COLO668 (cell line): ENCODE measurements at regions not wholly inside any gene's neighbourhood (a gene's known extent, or its start where the extent isn't known, plus 50 kb on each side); places are given as distances from the start of the nearest gene placed in this dataset.

ENCODE experiments used
- DNase-seq: peaks from one replicate; lab custom pipeline; 2025; ENCODE audit not compliant: unreplicated experiment; lab: John Stamatoyannopoulos, UW

DNA sequence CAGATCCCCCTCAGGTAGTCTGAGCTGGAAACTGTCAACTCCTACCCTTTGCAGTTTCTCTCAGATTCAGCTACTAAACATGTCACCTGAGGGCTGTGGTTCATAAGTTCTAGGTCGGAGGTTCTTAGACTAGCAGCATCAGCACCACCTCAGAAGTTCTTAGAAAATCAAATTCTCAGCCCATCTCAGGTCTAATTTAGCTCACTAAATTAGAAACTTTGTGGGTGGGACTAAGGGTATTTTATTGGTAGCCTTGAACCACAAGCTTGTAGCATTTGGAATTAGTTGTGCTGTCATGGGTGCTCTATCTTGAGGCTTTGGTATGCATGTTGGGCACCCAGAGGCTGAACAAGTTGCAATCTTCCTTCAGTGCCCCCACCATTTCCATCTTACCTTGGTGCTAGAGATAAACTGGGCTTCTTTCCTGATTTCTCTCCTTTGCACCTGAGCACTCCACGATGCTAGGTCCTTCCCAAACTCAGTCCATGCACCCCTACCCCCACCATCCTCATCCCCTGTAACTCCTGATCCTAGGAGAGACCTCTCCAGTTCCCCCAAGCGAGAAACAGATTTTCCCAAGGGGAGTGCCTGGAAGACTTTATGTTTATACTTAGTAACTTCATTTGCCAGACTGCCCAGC, 54.2 kb downstream of the S1PR1 start:
- no peak for DNase-seq

DNA sequence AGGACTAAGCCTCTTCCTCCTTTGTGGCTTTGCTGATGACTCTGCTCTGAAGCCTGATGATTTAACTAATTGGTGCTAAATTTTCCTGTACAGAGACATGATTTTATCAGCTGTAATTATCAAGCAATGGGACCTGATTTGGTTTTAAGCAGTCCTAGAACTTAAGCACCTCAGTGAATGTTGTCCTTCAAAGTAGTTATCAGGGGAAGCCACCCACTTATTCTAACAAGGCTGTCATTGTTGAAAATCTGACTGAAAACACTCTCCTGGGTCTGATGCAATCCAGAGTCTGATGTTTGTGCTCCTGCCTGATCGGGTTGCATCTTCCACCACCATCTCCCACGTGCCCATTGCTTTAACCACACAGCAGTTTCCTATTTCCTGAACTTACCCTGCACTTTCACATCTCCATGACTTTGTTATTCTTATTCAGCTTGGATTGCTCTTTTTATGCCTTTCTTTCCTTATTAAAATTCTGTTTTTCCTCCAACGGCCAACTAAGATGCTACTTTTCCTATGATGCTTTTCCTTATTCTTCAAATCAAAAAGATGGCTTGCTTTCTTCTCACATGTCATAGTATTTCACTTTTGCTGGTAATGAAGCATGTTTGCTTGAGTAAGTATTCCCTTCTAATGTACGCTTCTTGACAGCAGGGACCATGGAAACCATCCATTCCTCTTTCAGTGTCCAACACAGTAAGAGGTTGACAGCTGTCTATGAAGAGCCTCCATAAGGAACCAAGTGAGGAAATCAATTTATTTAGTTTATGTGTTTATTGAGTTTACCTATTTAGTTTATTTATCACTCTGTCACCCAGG, 55.0 kb downstream of the S1PR1 start:
- no peak for DNase-seq

DNA sequence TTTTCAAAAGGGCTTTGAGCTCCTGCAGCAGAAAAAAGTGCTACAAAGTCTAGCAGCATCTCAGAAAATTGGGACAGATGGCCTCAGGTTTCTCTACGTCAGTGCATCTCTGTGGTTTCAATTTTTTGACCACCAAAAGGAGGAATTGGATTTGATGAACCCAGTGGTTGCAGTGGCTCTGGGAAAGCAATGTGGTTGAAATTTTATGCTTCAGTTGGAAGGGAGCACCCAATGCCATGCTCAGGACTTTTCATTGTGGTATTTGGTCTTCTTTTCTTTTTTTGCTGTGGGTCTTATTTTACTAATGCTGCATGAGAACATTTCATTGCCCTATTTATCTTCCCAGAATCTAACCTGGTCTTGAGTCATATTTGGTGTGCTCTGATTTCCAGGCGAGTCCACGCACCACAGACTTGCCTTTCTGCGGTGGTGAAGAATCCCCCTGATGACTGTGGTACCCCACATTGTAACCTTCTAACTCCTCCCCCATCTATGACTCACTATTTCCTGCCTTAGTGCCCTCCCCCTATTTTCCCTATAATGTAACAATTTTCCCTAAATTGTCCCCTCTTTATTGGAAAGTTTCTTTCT, 56.7 kb downstream of the S1PR1 start:
- DNase-seq: no peak

DNA sequence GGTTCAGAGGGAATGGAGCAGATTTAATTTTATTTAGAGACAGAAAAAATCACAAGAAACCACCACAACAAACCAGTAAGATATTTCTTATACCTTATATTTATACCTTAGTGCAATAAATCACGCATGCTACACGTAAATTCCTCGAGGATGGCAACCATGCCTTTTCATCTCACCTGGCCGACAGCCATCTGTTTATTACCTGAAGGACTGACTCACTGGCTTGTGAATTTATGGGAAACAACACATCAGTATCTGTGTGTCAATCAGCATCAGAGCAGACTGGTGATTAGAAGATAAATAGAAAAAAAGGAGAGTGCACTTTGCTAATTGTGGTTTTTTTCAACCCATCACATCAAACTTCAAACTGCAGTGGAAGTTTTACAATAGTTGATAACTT, 58.4 kb downstream of the S1PR1 start:
- DNase-seq: no peak

DNA sequence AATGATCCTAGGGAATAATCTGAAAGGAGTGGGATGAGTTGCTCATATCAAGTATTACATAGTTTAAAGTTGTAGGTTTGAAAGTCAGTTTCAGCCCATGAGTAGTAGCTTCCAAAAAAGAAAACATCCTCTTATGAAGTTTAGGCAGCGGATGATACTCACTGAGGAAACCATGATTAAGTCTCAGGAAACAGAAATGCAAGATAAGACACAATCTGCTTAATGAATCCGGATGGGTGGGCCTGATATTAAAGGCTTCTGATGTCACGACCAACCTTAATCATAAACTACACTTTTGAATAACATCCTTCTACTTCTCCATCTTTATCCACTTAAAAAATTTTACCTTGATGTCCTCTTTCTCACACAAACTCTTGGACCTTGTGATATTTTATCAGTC, 61.8 kb downstream of the S1PR1 start:
- DNase-seq: no peak

DNA sequence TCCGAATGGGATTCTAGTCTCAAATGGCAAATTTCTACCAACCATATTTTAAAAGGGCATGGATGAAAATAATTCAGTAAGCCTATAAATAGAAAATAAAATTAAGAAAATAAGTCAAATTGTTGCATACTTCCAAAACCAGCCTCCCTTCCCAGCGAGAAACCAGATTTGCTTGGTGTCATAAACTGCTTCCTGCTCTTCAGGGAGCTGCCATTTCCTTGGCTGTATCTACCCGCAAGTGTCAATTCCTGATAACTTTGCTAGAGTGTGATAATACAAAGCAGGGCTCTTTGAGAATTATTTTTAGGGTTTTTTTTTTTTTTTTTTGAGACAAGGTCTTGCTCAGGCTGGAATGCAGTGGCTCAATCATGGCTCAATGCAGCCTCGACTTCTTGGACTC, 62.3 kb downstream of the S1PR1 start:
- no peak for DNase-seq

DNA sequence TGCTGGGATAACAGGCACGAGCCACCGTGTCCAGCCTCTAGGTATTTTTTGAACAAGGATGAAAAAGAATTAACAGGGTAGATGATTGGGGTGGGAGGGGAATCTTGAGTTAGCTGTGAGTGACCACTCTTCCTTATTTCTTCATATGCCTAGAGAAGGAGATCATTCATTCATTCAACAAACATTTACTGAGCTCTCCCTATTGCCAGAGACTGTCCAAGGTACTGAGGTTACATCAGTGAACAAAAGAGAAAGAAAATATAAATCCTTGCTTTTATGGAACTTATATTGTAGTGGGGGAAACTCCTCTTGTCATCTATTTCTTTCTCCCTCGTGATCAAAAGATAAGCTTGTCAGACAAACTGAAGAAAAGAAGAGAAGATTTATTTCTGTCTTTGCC, 62.9 kb downstream of the S1PR1 start:
- DNase-seq: no peak

DNA sequence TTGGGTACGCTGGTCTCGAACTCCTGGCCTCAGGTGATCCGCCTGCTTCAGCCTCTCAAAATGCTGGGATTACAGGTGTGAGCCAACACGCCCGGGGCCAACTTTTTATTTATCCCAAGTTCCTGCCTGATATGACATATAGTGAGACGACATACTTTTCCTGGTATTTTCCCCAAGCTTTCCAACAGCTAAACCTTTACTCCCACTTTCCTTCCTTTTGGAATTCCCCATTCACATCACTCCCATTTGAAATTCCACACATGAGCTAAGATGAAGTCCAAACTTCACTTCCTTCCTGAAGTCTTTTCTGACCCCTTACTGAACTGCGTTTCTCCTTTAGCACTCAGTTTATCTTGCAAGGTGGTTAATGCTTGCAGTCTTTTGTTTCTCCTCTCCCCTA, 64.1 kb downstream of the S1PR1 start:
- DNase-seq: no peak

DNA sequence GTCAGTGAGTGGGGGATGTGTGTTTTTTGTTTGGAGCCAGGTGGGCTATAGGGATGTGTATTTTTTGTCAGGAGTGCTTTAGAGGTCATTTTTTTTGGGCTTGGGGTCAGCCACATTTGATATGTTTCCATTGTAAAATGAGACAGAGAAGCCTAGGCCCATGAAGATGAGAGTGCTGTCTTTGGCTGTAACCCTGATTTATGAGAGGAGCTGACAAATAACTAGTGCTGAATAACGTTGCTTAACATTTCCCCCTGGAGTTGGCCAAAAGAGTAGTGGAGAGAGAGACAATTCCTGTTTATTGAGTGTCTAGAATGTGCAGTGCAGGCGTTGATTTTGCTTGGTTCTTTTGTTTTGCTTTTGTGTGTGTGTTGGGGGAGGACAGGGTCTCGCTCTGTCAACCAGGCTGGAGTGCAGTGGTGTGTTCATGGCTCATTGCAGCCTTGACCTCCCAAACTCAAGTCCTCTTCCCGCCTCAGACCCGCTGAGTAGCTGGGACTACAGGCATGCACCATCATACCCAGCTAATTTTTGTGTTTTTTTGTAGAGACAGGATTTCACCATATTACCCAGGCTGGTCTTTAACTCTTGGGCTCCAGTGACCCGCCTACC, 64.7 kb downstream of the S1PR1 start:
- DNase-seq: no peak

DNA sequence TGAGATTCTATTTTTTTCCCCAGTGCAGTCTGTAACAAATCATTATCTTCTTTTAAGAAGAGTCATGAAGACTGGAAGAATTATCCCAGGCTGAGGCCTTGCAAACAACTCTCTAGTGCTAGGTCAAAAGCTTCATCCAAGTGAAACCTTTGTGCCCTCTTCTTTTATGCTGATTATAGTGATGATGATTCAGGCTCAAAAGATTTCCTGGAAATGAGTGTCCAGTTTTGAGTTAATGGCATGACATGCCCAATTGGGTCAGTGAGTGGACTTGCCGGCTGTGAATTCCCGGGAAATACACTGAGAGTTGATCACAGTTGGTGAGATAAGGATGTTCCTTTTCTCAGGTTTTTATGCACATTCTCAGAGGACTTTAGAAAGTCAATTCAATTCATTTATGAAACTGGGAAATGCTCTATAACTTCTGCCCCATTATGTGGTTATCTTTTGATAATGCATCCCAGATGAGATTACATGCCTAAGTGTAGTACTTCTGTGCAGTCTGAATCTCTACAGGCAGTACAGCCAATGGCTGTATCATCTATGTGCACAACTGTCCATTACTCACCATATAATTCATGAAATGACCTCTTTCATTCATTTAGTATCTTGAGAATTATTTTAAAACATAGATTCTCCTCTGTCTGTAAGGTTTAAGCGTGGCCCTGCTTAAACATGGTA, 66.2 kb downstream of the S1PR1 start:
- DNase-seq: no peak

DNA sequence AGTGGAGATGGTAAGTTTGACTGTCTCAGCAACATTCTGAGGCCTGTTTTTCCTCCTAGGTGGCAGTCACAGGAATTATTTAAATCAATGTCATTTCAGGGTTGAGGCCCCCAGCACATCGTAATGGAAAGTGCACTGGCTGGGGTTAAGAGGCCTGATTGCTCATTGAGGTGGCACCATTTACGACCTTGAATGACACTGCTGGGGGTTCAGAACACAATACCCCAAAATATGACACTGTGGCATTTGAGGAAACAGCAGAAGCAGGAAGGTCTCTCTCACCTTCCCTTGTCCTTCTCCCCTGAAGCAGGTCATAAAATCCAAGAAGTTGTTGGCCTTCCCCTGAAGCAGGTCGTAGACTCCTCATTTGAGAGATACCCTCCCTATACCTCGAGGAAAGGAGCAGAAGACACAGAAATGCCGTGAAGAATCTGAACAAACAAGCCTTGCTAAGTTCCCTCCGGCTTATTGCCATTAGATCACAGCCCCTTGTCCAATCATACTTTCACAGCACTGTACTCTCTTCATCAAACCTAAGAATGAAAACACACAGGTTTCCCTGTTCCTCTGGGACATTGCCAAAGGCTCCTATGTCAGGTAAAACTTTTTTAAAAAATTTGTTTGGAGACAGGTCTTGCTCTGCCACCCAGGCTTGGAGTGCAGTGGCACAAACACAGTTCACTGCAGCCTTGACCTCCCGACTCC, 71.3 kb downstream of the S1PR1 start:
- DNase-seq: no peak

DNA sequence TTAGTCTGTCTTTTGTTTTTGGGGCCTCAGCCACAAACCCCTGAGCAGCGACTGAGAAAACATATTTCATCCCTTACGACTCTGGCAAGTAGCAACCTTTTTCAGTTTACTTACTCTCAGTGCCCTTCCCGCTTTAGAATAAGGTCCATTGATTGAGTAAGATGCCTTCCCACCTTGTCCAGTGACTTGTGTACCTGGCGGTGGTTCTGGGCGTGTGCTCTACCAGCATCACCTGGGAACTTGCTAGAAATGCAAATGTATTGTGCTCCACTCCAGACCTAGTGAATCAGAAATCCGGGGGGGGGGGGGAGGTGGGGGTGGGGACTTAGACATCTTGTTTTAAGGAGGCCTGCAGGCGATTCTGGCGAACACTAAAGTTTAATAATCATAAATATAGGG, 72.1 kb downstream of the S1PR1 start:
- no peak for DNase-seq

DNA sequence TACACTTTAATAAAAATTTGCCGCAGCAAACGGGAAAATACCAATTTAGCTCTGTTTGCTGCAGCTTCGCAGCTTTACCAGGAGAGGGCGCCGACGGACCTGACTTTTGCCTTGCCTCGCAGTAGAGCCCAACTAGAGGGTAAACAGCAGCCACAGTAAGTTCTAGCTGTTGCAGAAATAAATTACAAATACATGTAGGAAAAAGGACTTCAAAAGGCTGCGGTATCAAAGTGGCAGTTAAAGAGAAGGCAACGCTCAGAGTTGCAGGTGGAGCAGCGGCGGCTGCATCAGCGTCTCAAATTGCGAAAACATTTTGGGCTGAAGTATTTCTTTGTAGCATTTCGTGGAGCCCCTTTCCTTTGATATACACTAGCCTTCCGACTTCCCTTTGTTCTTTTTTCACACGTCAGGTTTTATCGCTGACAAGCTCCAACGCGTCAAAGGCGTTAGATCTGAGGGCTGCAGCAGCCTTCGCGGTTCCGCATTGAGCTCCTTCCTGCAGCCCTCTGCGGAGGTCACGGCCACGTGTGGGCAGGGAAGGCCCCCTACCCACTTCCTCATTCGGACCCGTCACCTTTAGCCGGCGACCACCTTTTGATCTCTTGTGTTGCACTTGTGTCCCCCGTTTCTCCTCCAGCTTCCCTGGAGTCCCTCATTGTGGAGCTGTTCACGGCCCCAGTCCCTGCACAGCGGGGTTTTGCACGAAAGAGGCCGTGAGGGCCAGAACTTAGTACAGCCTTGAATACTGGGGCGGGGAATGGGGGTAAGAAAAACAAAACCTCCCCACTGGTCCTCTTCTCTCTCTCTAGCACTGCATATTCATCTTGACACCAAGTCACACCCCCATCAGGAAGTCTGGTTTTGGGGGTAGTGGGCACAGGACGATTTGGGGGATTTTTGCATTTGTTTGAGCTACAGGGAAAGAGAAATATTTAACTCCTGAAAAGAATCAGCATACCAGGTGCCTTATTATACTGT, 72.8 kb downstream of the S1PR1 start:
- peak; percentile 24 for DNase-seq

DNA sequence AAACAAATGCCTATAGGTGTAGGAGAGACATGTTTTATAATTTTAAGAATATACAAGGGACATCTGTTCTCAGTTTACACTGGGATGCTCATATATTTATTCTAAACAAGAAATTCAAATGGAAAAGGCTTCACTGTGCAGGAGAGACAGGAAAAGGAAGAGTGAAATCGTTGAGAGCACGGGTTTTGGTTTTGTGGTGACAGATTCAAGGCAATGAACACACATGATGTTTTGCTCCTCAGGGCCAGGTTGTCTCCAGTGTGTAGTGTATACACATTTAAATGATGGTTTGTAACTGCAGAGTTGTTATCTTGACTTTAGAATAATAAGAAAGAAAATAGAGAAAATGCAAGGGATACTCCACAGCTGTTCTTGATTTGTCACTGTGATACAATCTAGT, 73.7 kb downstream of the S1PR1 start:
- DNase-seq: no peak

DNA sequence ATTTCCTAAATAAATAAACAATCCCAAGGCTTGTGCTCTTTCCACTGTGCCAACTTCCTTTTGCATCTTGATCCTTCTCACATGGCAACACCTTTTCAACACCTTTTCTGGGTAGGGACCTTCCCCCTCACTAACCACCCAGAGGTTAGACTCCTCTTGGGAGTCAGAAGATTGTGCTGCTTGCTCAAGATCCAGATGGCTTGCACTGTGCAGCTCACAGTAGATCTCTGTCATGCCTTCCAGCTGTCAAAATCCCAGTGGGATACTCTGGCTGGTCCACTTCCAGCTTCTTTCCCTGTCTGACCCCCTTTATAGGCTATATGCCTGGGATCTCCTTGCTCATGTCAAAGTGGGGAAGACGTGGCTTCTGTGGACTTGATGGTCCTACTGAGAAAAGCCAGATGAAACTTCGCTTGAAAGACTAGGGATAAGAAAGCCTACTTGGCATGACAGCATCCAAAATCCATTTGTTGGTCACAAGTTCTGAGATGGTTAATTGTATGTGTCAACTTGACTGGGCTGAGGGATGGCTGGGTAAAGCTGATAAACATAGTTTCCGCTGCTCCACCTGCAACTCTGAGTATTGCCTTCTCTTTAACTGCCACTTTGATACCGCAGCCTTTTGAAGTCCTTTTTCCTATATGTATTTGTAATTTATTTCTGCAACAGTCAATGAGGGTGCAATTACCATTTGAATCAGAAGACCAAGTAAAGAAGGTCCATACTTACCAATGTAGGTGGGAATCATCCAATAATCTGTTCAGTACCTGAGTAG, 74.5 kb downstream of the S1PR1 start:
- DNase-seq: no peak

DNA sequence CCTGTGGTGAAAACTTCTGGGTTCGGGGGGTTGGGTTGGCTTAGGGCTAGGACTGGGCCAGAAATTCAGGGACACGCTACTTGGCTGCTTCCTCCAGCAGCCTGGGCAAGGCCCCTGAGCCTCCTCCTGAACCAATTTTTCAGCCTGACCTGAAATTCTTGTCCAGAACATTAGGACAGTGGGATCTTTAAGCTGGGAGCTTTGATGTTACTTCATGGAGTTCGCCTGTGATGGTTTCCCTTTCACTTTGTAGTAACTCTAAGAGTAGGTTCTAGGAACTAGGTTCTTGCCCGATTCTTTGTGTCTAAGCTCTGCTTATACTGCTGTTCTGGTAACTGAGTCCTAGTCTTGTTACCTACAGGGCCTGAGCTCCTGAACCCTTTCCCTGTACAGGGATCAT, 75.3 kb downstream of the S1PR1 start:
- DNase-seq: no peak

DNA sequence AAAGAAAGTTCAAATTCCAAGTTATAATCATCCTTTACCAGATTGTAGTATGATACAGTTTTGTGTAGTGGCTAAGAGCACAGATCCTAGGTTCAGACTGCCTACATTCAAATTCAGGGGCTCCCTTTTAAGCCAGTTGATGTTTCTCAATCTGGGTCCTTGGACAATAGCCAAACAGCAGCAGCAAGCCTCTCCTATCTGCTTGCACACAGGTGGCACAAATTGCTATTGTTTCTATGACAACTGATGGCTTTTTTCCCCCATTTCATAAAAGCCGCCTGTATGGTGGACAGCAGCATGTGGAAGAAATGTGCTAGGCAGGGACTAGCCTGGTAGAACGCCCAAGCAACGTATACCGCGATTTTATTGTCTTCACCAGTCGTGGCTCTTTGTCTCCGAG, 76.5 kb downstream of the S1PR1 start:
- no peak for DNase-seq

DNA sequence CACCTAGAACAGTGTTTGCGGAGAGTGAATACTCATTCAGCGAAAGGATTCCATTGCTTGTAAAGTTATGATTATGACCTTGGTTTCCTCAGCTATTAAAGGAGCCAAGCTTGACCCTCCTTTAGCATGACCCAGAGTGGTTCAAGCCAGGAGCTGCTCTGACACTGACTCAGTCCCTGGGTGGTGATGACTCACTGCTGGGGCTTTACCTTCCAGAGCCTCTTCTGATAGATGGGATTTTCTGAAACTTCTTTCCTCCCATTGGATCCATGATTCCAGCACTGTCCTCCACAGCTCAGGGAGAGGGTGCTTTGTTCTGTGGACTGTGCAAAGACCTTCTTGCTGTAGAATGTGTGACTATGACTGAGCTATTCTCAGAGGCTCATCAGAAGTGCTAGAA, 77.4 kb downstream of the S1PR1 start:
- no peak for DNase-seq

DNA sequence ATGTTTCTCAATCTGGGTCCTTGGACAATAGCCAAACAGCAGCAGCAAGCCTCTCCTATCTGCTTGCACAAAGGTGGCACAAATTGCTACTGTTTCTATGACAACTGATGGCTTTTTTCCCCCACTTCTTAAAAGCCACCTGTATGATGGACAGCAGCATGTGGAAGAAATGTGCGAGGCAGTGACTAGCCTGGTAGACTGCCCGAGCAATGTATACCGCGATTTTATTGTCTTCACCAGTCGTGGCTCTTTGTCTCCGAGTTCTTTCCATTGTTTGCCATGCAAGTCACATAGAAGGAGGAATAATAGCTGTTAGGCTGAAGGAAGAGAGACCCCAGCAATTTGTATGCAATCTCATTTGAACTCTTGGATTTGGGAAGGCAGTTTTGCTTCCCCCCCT, 79.4 kb downstream of the S1PR1 start:
- DNase-seq: no peak
